ENCODE measurements at regions not wholly inside any gene's neighbourhood (a gene's known extent, or its start where the extent isn't known, plus 50 kb on each side); places are given as distances from the start of the nearest gene placed in this dataset.
"Not testable (repeated sequence)": the region's sequence is repeated elsewhere in the genome, so short reads cannot be mapped to it uniquely, and the experiment has no call there.

GRCh38 chr20:19920381-19921138, 96.6 kb upstream of the NAA20 start:
- ChIA-PET POLR2A (no interaction called here), CTCF (ENCODE audit: unreplicated experiment) (no interaction called here)
- no peaks in the 10 kb centered on the region for H3K9me3 ChIP-seq (ENCODE audit: low read length)
- no peak overlapping the region for H3K27ac ChIP-seq (ENCODE audit: low read depth, low read length, poor library complexity, severe bottlenecking)
- no peaks in the 10 kb centered on the region for H4K20me1 ChIP-seq (ENCODE audit: insufficient read depth, low read length)
- intact Hi-C loops (cut with micrococcal nuclease; ENCODE audit: unreplicated experiment) = no loop called here
- H3K4me1 ChIP-seq (ENCODE audit: insufficient read depth, low read length, poor library complexity, severe bottlenecking) = no peaks in the 10 kb centered on the region
- H3K79me2 ChIP-seq (ENCODE audit: insufficient read depth, low read depth, low read length) = no peaks in the 10 kb centered on the region
- TF ChIP-seq CTCF (conservative IDR thresholded peaks at IDR 0.05; ENCODE audit: low read length) (no peak), EZH2phosphoT487 (IDR thresholded peaks at IDR 0.05; ENCODE audit: borderline replicate concordance, low read depth, low read length) (no peak)
- no peak overlapping the region for H2AFZ ChIP-seq (ENCODE audit: low read length)
- no peaks in the 10 kb centered on the region for H3K9me2 ChIP-seq (ENCODE audit: insufficient read depth, low read length)
- no TSS peak for BruUV-seq (replicated peaks)
- no peak for DNase-seq (ENCODE audit: low spot score)
- no peak overlapping the region for H3K4me3 ChIP-seq (ENCODE audit: low read depth, low read length, poor library complexity, severe bottlenecking)
- no peaks in the 10 kb centered on the region for H3K36me3 ChIP-seq (ENCODE audit: insufficient read depth, low read length)
- H3K4me2 ChIP-seq (ENCODE audit: low read length) = no peak overlapping the region

GRCh38 chr20:19921284-19921793, 95.8 kb upstream of the NAA20 start:
- CTCF ChIA-PET (ENCODE audit: unreplicated experiment) = no interaction called here
- intact Hi-C loops (cut with micrococcal nuclease; ENCODE audit: unreplicated experiment) = no loop called here

DNA sequence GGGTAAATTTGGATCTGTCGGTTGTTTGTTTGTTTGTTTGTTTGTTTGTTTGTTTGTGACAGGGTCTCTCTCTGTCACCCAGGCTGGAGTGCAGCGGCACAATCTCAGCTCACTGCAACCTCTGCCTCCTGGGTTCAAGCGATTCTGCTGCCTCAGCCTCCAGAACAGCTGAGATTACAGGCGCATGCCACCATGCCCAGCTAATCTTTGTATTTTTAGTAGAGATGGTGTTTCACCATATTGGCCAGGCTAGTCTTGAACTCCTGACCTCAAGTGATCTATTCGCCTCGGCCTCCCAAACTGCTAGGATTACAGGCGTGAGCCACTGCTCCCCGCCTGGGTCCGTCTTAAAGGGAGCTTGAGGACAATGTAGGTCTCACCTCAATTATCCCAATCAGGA, 95.3 kb upstream of the NAA20 start:
- H3K9me2 ChIP-seq (ENCODE audit: insufficient read depth, low read length); H3K79me2 ChIP-seq (ENCODE audit: insufficient read depth, low read depth, low read length); BruUV-seq (replicated peaks); H3K27ac ChIP-seq (ENCODE audit: low read depth, low read length, poor library complexity, severe bottlenecking); H3K4me2 ChIP-seq (ENCODE audit: low read length); H3K36me3 ChIP-seq (ENCODE audit: insufficient read depth, low read length); H3K4me1 ChIP-seq (ENCODE audit: insufficient read depth, low read length, poor library complexity, severe bottlenecking); H4K20me1 ChIP-seq (ENCODE audit: insufficient read depth, low read length); H3K9me3 ChIP-seq (ENCODE audit: low read length); H2AFZ ChIP-seq (ENCODE audit: low read length); H3K4me3 ChIP-seq (ENCODE audit: low read depth, low read length, poor library complexity, severe bottlenecking); CTCF ChIA-PET (ENCODE audit: unreplicated experiment); intact Hi-C loops (cut with micrococcal nuclease; ENCODE audit: unreplicated experiment); DNase-seq (ENCODE audit: low spot score): not testable (repeated sequence)
- POLR2A ChIA-PET = interaction anchor here (0.8 to 0.9 kb wide), 2 partner anchors 14 to 17 kb away, joined by 3 read pairs; no protein-coding TSS in a partner anchor

More at GRCh38 chr20:19921284-19921793, 95.8 kb upstream of the NAA20 start:
- Histone ChIP-seq H3K79me2 (ENCODE audit: insufficient read depth, low read depth, low read length) (no peaks in the 10 kb centered on the region), H4K20me1 (ENCODE audit: insufficient read depth, low read length) (no peaks in the 10 kb centered on the region), H3K4me1 (ENCODE audit: insufficient read depth, low read length, poor library complexity, severe bottlenecking) (no peaks in the 10 kb centered on the region), H3K4me3 (ENCODE audit: low read depth, low read length, poor library complexity, severe bottlenecking) (no peak overlapping the region), H3K36me3 (ENCODE audit: insufficient read depth, low read length) (no peaks in the 10 kb centered on the region), H2AFZ (ENCODE audit: low read length) (no peak overlapping the region), H3K4me2 (ENCODE audit: low read length) (no peak overlapping the region), H3K9me2 (ENCODE audit: insufficient read depth, low read length) (no peaks in the 10 kb centered on the region), H3K27ac (ENCODE audit: low read depth, low read length, poor library complexity, severe bottlenecking) (no peak overlapping the region), H3K9me3 (ENCODE audit: low read length) (no peaks in the 10 kb centered on the region)
- TF ChIP-seq CTCF (conservative IDR thresholded peaks at IDR 0.05; ENCODE audit: low read length) (no peak), EZH2phosphoT487 (IDR thresholded peaks at IDR 0.05; ENCODE audit: borderline replicate concordance, low read depth, low read length) (no peak)
- POLR2A ChIA-PET = interaction anchor here (0.8 kb wide), 1 partner anchor 15 kb away, joined by 3 read pairs; no protein-coding TSS in a partner anchor
- no peak for DNase-seq (ENCODE audit: low spot score)
- no TSS peak for BruUV-seq (replicated peaks)
